Endothelial cell of umbilical vein (primary cell): ENCODE measurements at regions not wholly inside any gene's neighbourhood (a gene's known extent, or its start where the extent isn't known, plus 50 kb on each side); places are given as distances from the start of the nearest gene placed in this dataset.

ENCODE experiments used
- BruUV-seq: library from RNA; stranded (reverse); fragments of 400-500 nt; replicated peaks from 2 replicates; lab custom pipeline; 2021; lab: Mats Ljungman, UMichigan
- CTCF ChIA-PET: fragments of 300-600, 350-600 bp; sonication (Branson Sonifier 250); formaldehyde crosslinking; loops from one replicate; lab custom pipeline; 2021; ENCODE audit warnings: antibody characterized with exemption, inconsistent platforms; lab: Charles Lee
- POLR2A ChIA-PET: fragments of 300-600, 350-600 bp; sonication (Branson Sonifier 250); formaldehyde crosslinking; loops from one replicate; lab custom pipeline; 2021; ENCODE audit warnings: antibody characterized with exemption, inconsistent platforms; lab: Charles Lee
- DNase-seq: peaks from one replicate; pipeline ENCODE4 v3.0.0-alpha.2; 2011; ENCODE audit warnings: low read depth, low spot score
- FAIRE-seq: peaks from 2 replicates; lab custom pipeline; 2011; peaks lifted over from hg19 to GRCh38; lab: Jason Lieb, UNC
- H2AFZ ChIP-seq: 2 replicates; pipeline ENCODE4 v1.6.0; 2012; ENCODE audit warnings: low read depth, low read length, control low read depth, inconsistent platforms
- H3K27ac ChIP-seq: 2 replicates; pipeline ENCODE4 v1.5.1; 2011; ENCODE audit warnings: low read depth, mild to moderate bottlenecking, control low read depth, low read length, moderate library complexity; ENCODE audit not compliant: insufficient read depth
- H3K27me3 ChIP-seq, 2 experiments: 2 replicates each; pipeline versions ENCODE4 v1.6.0 to v1.6.1; 2011; ENCODE audit warnings: low read length in 2 of 2, mixed read lengths in 1 of 2; ENCODE audit not compliant: control insufficient read depth in 2 of 2, insufficient read depth in 2 of 2
- H3K36me3 ChIP-seq, 2 experiments: 2 replicates in 1 of 2; 3 replicates in 1 of 2; pipeline ENCODE4 v1.5.1; 2011; ENCODE audit warnings: low read length in 2 of 2, mild to moderate bottlenecking in 1 of 2, moderate library complexity in 1 of 2; ENCODE audit not compliant: control insufficient read depth in 2 of 2, insufficient read depth in 2 of 2; ENCODE audit errors: extremely low read depth in 1 of 2
- H3K4me1 ChIP-seq: 3 replicates; pipeline ENCODE4 v1.5.1; 2011; ENCODE audit warnings: mild to moderate bottlenecking, low read length; ENCODE audit not compliant: control insufficient read depth, insufficient read depth; ENCODE audit errors: extremely low read depth
- H3K4me2 ChIP-seq: 2 replicates; pipeline ENCODE4 v1.6.1; 2011; ENCODE audit warnings: low read length, control low read depth, mixed read lengths; ENCODE audit not compliant: insufficient read depth
- H3K4me3 ChIP-seq, 3 experiments: fragments of 200-600 bp in 1 of 3; sonication (generic), shearing (Covaris generic) in 1 of 3; replicated peaks in 1 of 3; 2 replicates each; pipeline ENCODE4 v1.5.1; 2011 to 2016; ENCODE audit warnings: control low read depth in 3 of 3, low read length in 3 of 3, mild to moderate bottlenecking in 2 of 3, inconsistent platforms in 1 of 3, low read depth in 1 of 3, moderate library complexity in 1 of 3; ENCODE audit not compliant: insufficient read depth in 1 of 3
- H3K79me2 ChIP-seq: 2 replicates; pipeline ENCODE4 v1.6.0; 2012; ENCODE audit warnings: low read length, inconsistent platforms; ENCODE audit not compliant: control insufficient read depth, insufficient read depth
- H3K9ac ChIP-seq: replicated peaks from 2 replicates; pipeline ENCODE3; 2011; ENCODE audit warnings: low read length, control low read depth; ENCODE audit not compliant: insufficient read depth; ENCODE audit errors: extremely low read depth
- H3K9me1 ChIP-seq: replicated peaks from 3 replicates; pipeline ENCODE4 v1.6.0; 2011; ENCODE audit warnings: mild to moderate bottlenecking, low read length; ENCODE audit not compliant: control insufficient read depth, insufficient read depth; ENCODE audit errors: extremely low read depth
- H3K9me3 ChIP-seq: replicated peaks from 2 replicates; pipeline ENCODE4 v1.5.1; 2012; ENCODE audit warnings: low read length, inconsistent platforms; ENCODE audit not compliant: control insufficient read depth, insufficient read depth
- H4K20me1 ChIP-seq: replicated peaks from 2 replicates; pipeline ENCODE3; 2011; ENCODE audit warnings: mild to moderate bottlenecking, low read length; ENCODE audit not compliant: control insufficient read depth, insufficient read depth; ENCODE audit errors: extremely low read depth
- EZH2 ChIP-seq: IDR thresholded peaks from 2 replicates; pipeline ENCODE4 v1.6.1; 2012; ENCODE audit warnings: borderline replicate concordance, low read depth, mild to moderate bottlenecking, moderate library complexity, low read length, inconsistent platforms; ENCODE audit not compliant: severe bottlenecking
- FOS ChIP-seq: IDR thresholded peaks from 2 replicates; pipeline ENCODE4 v1.6.1; 2011; ENCODE audit warnings: mild to moderate bottlenecking, low read length, moderate library complexity, borderline replicate concordance; ENCODE audit not compliant: insufficient read depth
- GATA2 ChIP-seq: IDR thresholded peaks from 2 replicates; pipeline ENCODE4 v1.7.0; 2011; ENCODE audit warnings: low read depth, mild to moderate bottlenecking, moderate library complexity, mixed read lengths, low read length; ENCODE audit not compliant: insufficient read length, insufficient read depth
- JUN ChIP-seq: IDR thresholded peaks from 2 replicates; pipeline ENCODE4 v1.6.1; 2011; ENCODE audit warnings: borderline replicate concordance, low read depth; ENCODE audit not compliant: insufficient read length, insufficient read depth
- MYC ChIP-seq: IDR thresholded peaks from one replicate; pipeline ENCODE4 v1.6.1; 2011; ENCODE audit warnings: mild to moderate bottlenecking, low read depth, low read length
- POLR2A ChIP-seq: IDR thresholded peaks from 2 replicates; pipeline ENCODE4 v1.6.1; 2012; ENCODE audit warnings: low read depth, mild to moderate bottlenecking, control low read depth, low read length
- POLR2AphosphoS5 ChIP-seq: IDR thresholded peaks from 2 replicates; pipeline ENCODE4 v1.6.1; 2012; ENCODE audit warnings: low read depth, mild to moderate bottlenecking, control low read depth, low read length, moderate library complexity; ENCODE audit not compliant: insufficient read depth
- dilution Hi-C: fragments of 300-500 bp; cut with MboI; formaldehyde crosslinking; loops from one replicate; pipeline ENCODE4 v1.15.0; 2019; ENCODE audit warnings: low sequenced_read_pairs; ENCODE audit not compliant: extremely low pct_ligation_motif_present
- intact Hi-C: fragments of 100-400 bp; cut with micrococcal nuclease; formaldehyde crosslinking; loops from one replicate; pipeline ENCODE4 v1.10.0; 2022
- TF ChIP-seq, protein P1 (sequence below): IDR thresholded peaks from 2 replicates; pipeline ENCODE4 v1.6.1; 2011; ENCODE audit not compliant: insufficient read depth, insufficient read length
- TF ChIP-seq, protein P2 (sequence below), 2 donors: IDR thresholded peaks; 1 replicate in 1 of 2; 2 replicates in 1 of 2; pipeline ENCODE4 v1.5.1; 2011; ENCODE audit warnings: low read length in 2 of 2, mild to moderate bottlenecking in 2 of 2, moderate library complexity in 2 of 2, control low read depth in 1 of 2, inconsistent platforms in 1 of 2, low read depth in 1 of 2; ENCODE audit not compliant: insufficient read depth in 1 of 2; ENCODE audit errors: extremely low read depth in 1 of 2

DNA sequence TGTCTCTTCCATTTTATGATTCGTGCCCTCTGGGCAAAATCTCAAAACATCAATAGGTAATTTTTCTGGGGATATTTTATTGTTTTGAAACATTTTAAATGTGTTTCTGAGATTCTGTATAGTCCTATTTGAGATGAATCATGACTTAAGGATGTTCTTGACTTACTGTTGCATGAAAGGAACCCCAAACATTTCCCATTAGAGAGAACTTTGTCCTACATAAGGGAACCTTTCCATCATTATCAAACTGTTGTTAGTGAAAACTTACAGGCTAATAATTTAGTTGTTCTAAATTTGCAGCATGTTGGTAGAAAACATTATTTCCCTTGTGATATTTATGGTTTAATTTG is 523.3 kb downstream of the PPARGC1A start:
- Histone ChIP-seq H2AFZ (no peak overlapping the region), H3K36me3 (no peaks in the 10 kb centered on the region), H3K4me2 (no peak overlapping the region), H3K79me2 (no peaks in the 10 kb centered on the region), H3K27me3 (no peaks in the 10 kb centered on the region), H3K4me1 (no peaks in the 10 kb centered on the region), H3K9me1 (no peaks in the 10 kb centered on the region), H3K9ac (no peak overlapping the region), H3K27ac (no peak overlapping the region), H3K4me3 (no peak overlapping the region), H3K9me3 (peaks cover 2% of the 10 kb centered on the region), H4K20me1 (no peaks in the 10 kb centered on the region)
- no peak for FAIRE-seq
- CTCF ChIA-PET, result interaction anchor here (0.5 kb wide), 1 partner anchor 287 kb away, joined by 3 read pairs; no protein-coding TSS in a partner anchor
- BruUV-seq, result no TSS peak
- dilution Hi-C loops, result no loop called here
- TF ChIP-seq JUN, result no peak
- TF ChIP-seq, protein P1, sequence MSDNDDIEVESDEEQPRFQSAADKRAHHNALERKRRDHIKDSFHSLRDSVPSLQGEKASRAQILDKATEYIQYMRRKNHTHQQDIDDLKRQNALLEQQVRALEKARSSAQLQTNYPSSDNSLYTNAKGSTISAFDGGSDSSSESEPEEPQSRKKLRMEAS, result no peak
- no peak for TF ChIP-seq FOS
- TF ChIP-seq POLR2A, result no peak
- no peak for TF ChIP-seq MYC
- TF ChIP-seq, protein P2, sequence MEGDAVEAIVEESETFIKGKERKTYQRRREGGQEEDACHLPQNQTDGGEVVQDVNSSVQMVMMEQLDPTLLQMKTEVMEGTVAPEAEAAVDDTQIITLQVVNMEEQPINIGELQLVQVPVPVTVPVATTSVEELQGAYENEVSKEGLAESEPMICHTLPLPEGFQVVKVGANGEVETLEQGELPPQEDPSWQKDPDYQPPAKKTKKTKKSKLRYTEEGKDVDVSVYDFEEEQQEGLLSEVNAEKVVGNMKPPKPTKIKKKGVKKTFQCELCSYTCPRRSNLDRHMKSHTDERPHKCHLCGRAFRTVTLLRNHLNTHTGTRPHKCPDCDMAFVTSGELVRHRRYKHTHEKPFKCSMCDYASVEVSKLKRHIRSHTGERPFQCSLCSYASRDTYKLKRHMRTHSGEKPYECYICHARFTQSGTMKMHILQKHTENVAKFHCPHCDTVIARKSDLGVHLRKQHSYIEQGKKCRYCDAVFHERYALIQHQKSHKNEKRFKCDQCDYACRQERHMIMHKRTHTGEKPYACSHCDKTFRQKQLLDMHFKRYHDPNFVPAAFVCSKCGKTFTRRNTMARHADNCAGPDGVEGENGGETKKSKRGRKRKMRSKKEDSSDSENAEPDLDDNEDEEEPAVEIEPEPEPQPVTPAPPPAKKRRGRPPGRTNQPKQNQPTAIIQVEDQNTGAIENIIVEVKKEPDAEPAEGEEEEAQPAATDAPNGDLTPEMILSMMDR (IDR thresholded peaks at IDR 0.05; ENCODE audit: extremely low read depth in 1 of 2, insufficient read depth in 1 of 2, low read depth in 1 of 2, low read length in 2 of 2), result no peak
- no peak for TF ChIP-seq GATA2
- no peak for TF ChIP-seq EZH2
- no peak for TF ChIP-seq POLR2AphosphoS5
- DNase-seq, result no peak
- intact Hi-C loops, result no loop called here
- POLR2A ChIA-PET, result no interaction called here
